NB4 (cell line): ENCODE measurements at regions not wholly inside any gene's neighbourhood (a gene's known extent, or its start where the extent isn't known, plus 50 kb on each side); places are given as distances from the start of the nearest gene placed in this dataset.

Experiments
- DNase-seq: peaks from one replicate; pipeline ENCODE4 v3.0.0; 2010; ENCODE audit warnings: low read depth
- H3K4me3 ChIP-seq: one replicate; pipeline ENCODE4 v1.5.1; 2011; ENCODE audit warnings: mild to moderate bottlenecking, low read depth, low read length, moderate library complexity
- CTCF ChIP-seq: IDR thresholded peaks from one replicate; pipeline ENCODE4 v1.5.1; 2012; ENCODE audit warnings: low read depth, low read length
- MYC ChIP-seq: IDR thresholded peaks from 2 replicates; pipeline ENCODE4 v1.6.1; 2011; ENCODE audit warnings: low read depth, low read length
- POLR2A ChIP-seq: IDR thresholded peaks from 2 replicates; pipeline ENCODE4 v1.6.1; 2011; ENCODE audit warnings: mild to moderate bottlenecking; ENCODE audit not compliant: insufficient read length; ENCODE audit errors: extremely low read depth
- TF ChIP-seq, protein P1 (sequence below): IDR thresholded peaks from 2 replicates; pipeline ENCODE4 v1.6.1; 2011; ENCODE audit warnings: low read depth, low read length

DNA sequence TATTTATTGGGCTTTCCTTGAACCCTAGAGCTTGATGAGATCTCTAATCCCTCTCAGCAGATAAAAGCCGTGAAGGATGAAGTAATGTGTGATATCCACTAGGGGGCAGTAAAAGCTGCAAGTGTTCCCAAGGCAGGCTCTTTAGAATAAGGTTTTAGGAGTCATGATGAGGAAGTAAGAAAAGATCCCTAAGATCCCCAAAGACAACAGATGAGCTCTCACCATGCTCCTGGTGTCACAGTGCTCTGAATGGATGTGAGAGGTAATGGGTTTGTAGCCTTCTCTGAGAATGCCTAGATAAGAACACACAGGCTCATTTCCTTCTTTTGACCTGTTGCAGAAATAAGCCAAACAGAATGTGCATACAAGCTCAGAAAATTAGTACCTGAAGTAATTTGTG is 70.4 kb upstream of the ITPRID1 start:
- peak; percentile 74 for DNase-seq
- no peak overlapping the region for H3K4me3 ChIP-seq
- TF ChIP-seq CTCF: peak; percentile 85
- TF ChIP-seq, protein P1, sequence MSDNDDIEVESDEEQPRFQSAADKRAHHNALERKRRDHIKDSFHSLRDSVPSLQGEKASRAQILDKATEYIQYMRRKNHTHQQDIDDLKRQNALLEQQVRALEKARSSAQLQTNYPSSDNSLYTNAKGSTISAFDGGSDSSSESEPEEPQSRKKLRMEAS: no peak

GRCh38 chr7:31444196-31444595 is 69.7 kb upstream of the ITPRID1 start:
- TF ChIP-seq, protein P1: no peak
- TF ChIP-seq POLR2A (no peak), MYC (no peak), CTCF (no peak)
- no peak for DNase-seq
- no peak overlapping the region for H3K4me3 ChIP-seq

DNA sequence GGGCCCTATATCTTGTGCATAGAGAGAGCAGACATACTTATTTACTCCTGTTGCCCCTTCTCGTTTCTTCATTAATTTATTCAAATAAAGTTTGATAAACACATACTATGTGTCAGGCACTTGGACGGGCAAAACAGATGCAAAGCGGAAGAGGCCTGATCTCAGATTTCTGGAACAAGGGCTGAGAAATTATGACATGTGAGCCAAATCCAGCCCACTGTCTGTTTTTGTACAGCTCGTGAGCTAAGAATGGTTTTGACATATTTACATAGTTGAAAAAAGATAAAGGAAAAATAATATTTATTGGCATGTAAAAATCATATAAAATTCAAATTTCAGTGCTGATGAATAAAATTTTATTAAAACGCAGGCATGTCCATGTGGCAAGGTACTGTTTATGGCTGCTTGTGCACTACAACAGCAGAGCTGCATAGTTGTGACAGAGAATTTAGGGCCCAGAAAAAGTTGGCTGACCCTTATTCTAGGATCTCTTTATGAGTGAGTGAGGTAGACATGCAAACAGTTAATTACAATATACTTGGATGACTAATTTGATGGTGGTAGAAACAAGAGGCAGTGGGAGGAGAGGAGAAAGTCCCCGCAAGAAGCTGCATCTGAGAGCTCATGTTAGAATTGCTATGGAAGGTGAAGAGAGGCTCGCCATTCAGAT is 68.1 kb upstream of the ITPRID1 start:
- H3K4me3 ChIP-seq: no peak overlapping the region
- TF ChIP-seq, protein P1: no peak
- TF ChIP-seq POLR2A (no peak), MYC (no peak), CTCF (no peak)
- DNase-seq: no peak

GRCh38 chr7:31448649-31449048 is 65.2 kb upstream of the ITPRID1 start:
- TF ChIP-seq CTCF: no peak
- no peak for TF ChIP-seq MYC
- TF ChIP-seq, protein P1: no peak
- no peak for TF ChIP-seq POLR2A
- DNase-seq: no peak
- no peak overlapping the region for H3K4me3 ChIP-seq

- TF ChIP-seq POLR2A (no peak), CTCF (no peak), MYC (no peak)
- TF ChIP-seq, protein P1: no peak
- DNase-seq: no peak
- no peak overlapping the region for H3K4me3 ChIP-seq
Observed at GRCh38 chr7:31455844-31456243, 58.0 kb upstream of the ITPRID1 start.
